NT2/D1 (cell line): ENCODE measurements at regions not wholly inside any gene's neighbourhood (a gene's known extent, or its start where the extent isn't known, plus 50 kb on each side); places are given as distances from the start of the nearest gene placed in this dataset.

Experiments
- SUZ12 ChIP-seq: IDR thresholded peaks from 2 replicates; pipeline ENCODE4 v1.6.1; 2011; ENCODE audit not compliant: insufficient read length, insufficient read depth; ENCODE audit errors: extremely low read depth
- YY1 ChIP-seq: IDR thresholded peaks from 2 replicates; pipeline ENCODE4 v1.6.1; 2011; ENCODE audit not compliant: insufficient read length, insufficient read depth

GRCh38 chr3:181887685-181888084, 176.0 kb downstream of the SOX2 start:
- no peak for TF ChIP-seq SUZ12
- no peak for TF ChIP-seq YY1
